H1 (cell line): ENCODE measurements at regions not wholly inside any gene's neighbourhood (a gene's known extent, or its start where the extent isn't known, plus 50 kb on each side); places are given as distances from the start of the nearest gene placed in this dataset.

Experiments
- CTCF ChIA-PET: fragments of 300-600 bp; sonication (Branson Sonifier 250); formaldehyde crosslinking; loops from one replicate; lab custom pipeline; 2021; ENCODE audit not compliant: partially characterized antibody; lab: Charles Lee
- POLR2A ChIA-PET: fragments of 300-600 bp; sonication (Branson Sonifier 250); formaldehyde crosslinking; loops from one replicate; lab custom pipeline; 2021; ENCODE audit warnings: inconsistent platforms; ENCODE audit not compliant: partially characterized antibody; lab: Charles Lee
- DNase-seq, 2 experiments: peaks; one replicate each; pipeline versions ENCODE4 v3.0.0 to v3.0.0-alpha.2; 2010 to 2022; ENCODE audit warnings: low spot score in 2 of 2, low read depth in 1 of 2, mixed read lengths in 1 of 2
- FAIRE-seq: peaks from 2 replicates; lab custom pipeline; 2011; peaks lifted over from hg19 to GRCh38; lab: Jason Lieb, UNC
- H2AFZ ChIP-seq: 2 replicates; pipeline ENCODE4 v1.8.1; 2012; ENCODE audit warnings: low read length, inconsistent platforms
- H2AK5ac ChIP-seq: 2 replicates; pipeline ENCODE4 v1.6.1; 2013; ENCODE audit warnings: low read depth, low read length
- H2BK120ac ChIP-seq: replicated peaks from 2 replicates; pipeline ENCODE3; 2013; ENCODE audit warnings: low read depth, low read length, inconsistent platforms
- H2BK12ac ChIP-seq: 2 replicates; pipeline ENCODE4 v1.6.1; 2013; ENCODE audit warnings: low read depth, low read length
- H2BK15ac ChIP-seq: 2 replicates; pipeline ENCODE4 v1.6.1; 2013; ENCODE audit warnings: low read length
- H2BK20ac ChIP-seq: 2 replicates; pipeline ENCODE4 v1.6.1; 2013; ENCODE audit warnings: low read length
- H2BK5ac ChIP-seq: 2 replicates; pipeline ENCODE4 v1.6.1; 2013; ENCODE audit warnings: low read depth, low read length
- H3K14ac ChIP-seq: 2 replicates; pipeline ENCODE4 v1.6.1; 2013; ENCODE audit warnings: inconsistent platforms; ENCODE audit not compliant: insufficient read length
- H3K18ac ChIP-seq: 2 replicates; pipeline ENCODE4 v1.6.1; 2013; ENCODE audit warnings: low read length; ENCODE audit errors: extremely low read depth
- H3K23ac ChIP-seq: 2 replicates; pipeline ENCODE4 v1.6.1; 2013; ENCODE audit warnings: inconsistent platforms; ENCODE audit not compliant: insufficient read length
- H3K23me2 ChIP-seq: 2 replicates; pipeline ENCODE4 v1.6.1; 2013; ENCODE audit warnings: low read depth, low read length
- H3K27ac ChIP-seq: 2 replicates; pipeline ENCODE4 v1.6.1; 2011; ENCODE audit warnings: low read depth, low read length, inconsistent platforms
- H3K27me3 ChIP-seq, 4 experiments: replicated peaks in 1 of 4; 1 replicate in 1 of 4; 2 replicates in 3 of 4; pipeline versions ENCODE4 v1.6.1 to v1.8.1; 2011 to 2013; ENCODE audit warnings: low read length in 3 of 4, mild to moderate bottlenecking in 3 of 4, inconsistent platforms in 2 of 4, mixed read lengths in 2 of 4, moderate library complexity in 1 of 4; ENCODE audit not compliant: control insufficient read depth in 3 of 4, insufficient read depth in 3 of 4; ENCODE audit errors: extremely low read depth in 1 of 4
- H3K36me3 ChIP-seq, 4 experiments: 2 replicates each; pipeline versions ENCODE4 v1.6.1 to v1.8.1; 2011 to 2013; ENCODE audit warnings: mild to moderate bottlenecking in 4 of 4, low read length in 3 of 4, moderate library complexity in 2 of 4, control low read depth in 1 of 4, inconsistent platforms in 1 of 4; ENCODE audit not compliant: insufficient read depth in 4 of 4, control insufficient read depth in 2 of 4
- H3K4ac ChIP-seq: replicated peaks from 2 replicates; pipeline ENCODE3; 2013; ENCODE audit warnings: low read length, low read depth, mixed read lengths, inconsistent platforms; ENCODE audit not compliant: insufficient read length
- H3K4me1 ChIP-seq, 4 experiments: replicated peaks in 1 of 4; 1 replicate in 1 of 4; 2 replicates in 3 of 4; pipeline versions ENCODE4 v1.6.1 to v1.8.1; 2011 to 2013; ENCODE audit warnings: low read length in 3 of 4, inconsistent platforms in 2 of 4, mixed read lengths in 1 of 4; ENCODE audit not compliant: insufficient read depth in 4 of 4, control insufficient read depth in 3 of 4
- H3K4me2 ChIP-seq, 2 experiments: 2 replicates each; pipeline versions ENCODE4 v1.6.1 to v1.8.1; 2011 to 2013; ENCODE audit warnings: low read depth in 2 of 2, low read length in 2 of 2, control low read depth in 1 of 2, inconsistent platforms in 1 of 2, mild to moderate bottlenecking in 1 of 2; ENCODE audit not compliant: insufficient read depth in 1 of 2
- H3K4me3 ChIP-seq, 4 experiments: fragments of 200-600, 300-600 bp in 1 of 4; sonication (generic), shearing (Covaris generic), sonication (Bioruptor Twin) in 1 of 4; 2 replicates each; pipeline versions ENCODE4 v1.5.1 to v1.8.1; 2011 to 2016; ENCODE audit warnings: low read length in 4 of 4, low read depth in 3 of 4, control low read depth in 2 of 4, inconsistent platforms in 2 of 4, mild to moderate bottlenecking in 2 of 4, mixed read lengths in 1 of 4, moderate library complexity in 1 of 4; ENCODE audit not compliant: insufficient read depth in 2 of 4; ENCODE audit errors: extremely low read depth in 1 of 4
- H3K56ac ChIP-seq: replicated peaks from 2 replicates; pipeline ENCODE3; 2013; ENCODE audit warnings: low read depth, mild to moderate bottlenecking, mixed read lengths, low read length, inconsistent platforms; ENCODE audit not compliant: insufficient read length
- H3K79me1 ChIP-seq: 2 replicates; pipeline ENCODE4 v1.6.1; 2013; ENCODE audit warnings: low read depth, low read length, control low read depth
- H3K79me2 ChIP-seq, 2 experiments: 2 replicates each; pipeline versions ENCODE4 v1.6.1 to v1.8.1; 2012 to 2013; ENCODE audit warnings: low read length in 2 of 2, mild to moderate bottlenecking in 2 of 2, inconsistent platforms in 1 of 2; ENCODE audit not compliant: insufficient read depth in 2 of 2, control insufficient read depth in 1 of 2
- H3K9ac ChIP-seq, 4 experiments: replicated peaks in 1 of 4; 1 replicate in 1 of 4; 2 replicates in 3 of 4; pipeline versions ENCODE4 v1.6.1 to v1.8.1; 2011 to 2013; ENCODE audit warnings: low read depth in 3 of 4, low read length in 3 of 4, control low read depth in 2 of 4, mild to moderate bottlenecking in 2 of 4, moderate library complexity in 2 of 4, inconsistent platforms in 1 of 4; ENCODE audit errors: extremely low read depth in 1 of 4
- H3K9me3 ChIP-seq, 2 experiments: 2 replicates each; pipeline versions ENCODE4 v1.6.1 to v1.8.1; 2012 to 2013; ENCODE audit warnings: mild to moderate bottlenecking in 2 of 2, moderate library complexity in 2 of 2, control low read depth in 1 of 2, inconsistent platforms in 1 of 2, low read depth in 1 of 2, low read length in 1 of 2, mixed read lengths in 1 of 2; ENCODE audit not compliant: insufficient read depth in 2 of 2
- H4K20me1 ChIP-seq, 2 experiments: replicated peaks in 1 of 2; 2 replicates each; pipeline versions ENCODE3 to v1.8.1; 2011 to 2013; ENCODE audit warnings: inconsistent platforms in 2 of 2, low read length in 2 of 2, mild to moderate bottlenecking in 1 of 2; ENCODE audit not compliant: insufficient read depth in 2 of 2, control insufficient read depth in 1 of 2
- H4K5ac ChIP-seq: 2 replicates; pipeline ENCODE4 v1.6.1; 2013; ENCODE audit warnings: low read length, low read depth, mixed read lengths, inconsistent platforms; ENCODE audit not compliant: insufficient read length
- H4K8ac ChIP-seq: 2 replicates; pipeline ENCODE4 v1.8.0; 2013; ENCODE audit warnings: mild to moderate bottlenecking, moderate library complexity, low read length, inconsistent platforms; ENCODE audit not compliant: insufficient read depth; ENCODE audit errors: extremely low read depth
- H4K91ac ChIP-seq: replicated peaks from 2 replicates; pipeline ENCODE3; 2013; ENCODE audit warnings: low read length, mixed read lengths, inconsistent platforms; ENCODE audit not compliant: insufficient read length
- ASH2L ChIP-seq: fragments of 200-600, 300-600 bp; sonication (generic); IDR thresholded peaks from one replicate; pipeline ENCODE4 v1.7.1; 2017; ENCODE audit warnings: low read length
- CBX5 ChIP-seq: fragments of 300-800, 300-1000 bp; sonication (generic); IDR thresholded peaks from 2 replicates; pipeline ENCODE4 v1.7.1; 2016; ENCODE audit warnings: antibody characterized with exemption, low read length, low read depth
- CEBPB ChIP-seq: IDR thresholded peaks from 2 replicates; pipeline ENCODE4 v1.6.1; 2012; ENCODE audit warnings: low read depth, low read length
- CHD2 ChIP-seq: IDR thresholded peaks from 2 replicates; pipeline ENCODE4 v1.6.1; 2012; ENCODE audit warnings: low read length, improper control_type of control experiment
- EP300 ChIP-seq, 2 experiments: IDR thresholded peaks; 1 replicate in 1 of 2; 2 replicates in 1 of 2; pipeline ENCODE4 v1.6.1; 2011 to 2012; ENCODE audit warnings: low read depth in 2 of 2, low read length in 2 of 2, mild to moderate bottlenecking in 2 of 2, borderline replicate concordance in 1 of 2, inconsistent platforms in 1 of 2, moderate library complexity in 1 of 2
- HDAC2 ChIP-seq, 2 experiments: fragments of 300-600 bp in 1 of 2; sonication (generic) in 1 of 2; IDR thresholded peaks; 2 replicates each; pipeline ENCODE4 v1.6.1; 2011 to 2012; ENCODE audit warnings: low read depth in 2 of 2, low read length in 2 of 2, mild to moderate bottlenecking in 2 of 2, moderate library complexity in 2 of 2, borderline replicate concordance in 1 of 2, inconsistent platforms in 1 of 2
- NRF1 ChIP-seq: IDR thresholded peaks from 2 replicates; pipeline ENCODE4 v1.6.1; 2011; ENCODE audit warnings: mild to moderate bottlenecking, low read depth, low read length, improper control_type of control experiment
- POLR2A ChIP-seq, 2 experiments: IDR thresholded peaks; 1 replicate in 1 of 2; 2 replicates in 1 of 2; pipeline ENCODE4 v1.6.1; 2011; ENCODE audit warnings: low read depth in 2 of 2, low read length in 2 of 2, mild to moderate bottlenecking in 2 of 2; ENCODE audit errors: control extremely low read depth in 1 of 2
- POLR2AphosphoS5 ChIP-seq: IDR thresholded peaks from 2 replicates; pipeline ENCODE4 v1.6.1; 2011; ENCODE audit warnings: low read depth, low read length
- RBBP5 ChIP-seq: IDR thresholded peaks from 2 replicates; pipeline ENCODE4 v1.7.1; 2012; ENCODE audit warnings: low read depth, mild to moderate bottlenecking, inconsistent platforms, low read length, moderate library complexity, borderline replicate concordance
- RXRA ChIP-seq: IDR thresholded peaks from 2 replicates; pipeline ENCODE4 v1.6.1; 2011; ENCODE audit warnings: low read depth, mild to moderate bottlenecking, low read length, moderate library complexity; ENCODE audit not compliant: insufficient read depth
- SAP30 ChIP-seq: fragments of 300-600 bp; sonication (generic); IDR thresholded peaks from 2 replicates; pipeline ENCODE4 v1.7.1; 2012; ENCODE audit warnings: low read length, moderate library complexity, mild to moderate bottlenecking, inconsistent platforms; ENCODE audit not compliant: insufficient read depth, insufficient replicate concordance
- SUZ12 ChIP-seq: fragments of 200-600 bp; sonication (generic); IDR thresholded peaks from 2 replicates; pipeline ENCODE4 v1.6.1; 2012; ENCODE audit warnings: mild to moderate bottlenecking, inconsistent platforms, low read length, moderate library complexity, mixed read lengths
- TBP ChIP-seq: IDR thresholded peaks from 2 replicates; pipeline ENCODE4 v1.6.1; 2011; ENCODE audit warnings: low read depth, low read length, improper control_type of control experiment
- TEAD4 ChIP-seq: IDR thresholded peaks from 2 replicates; pipeline ENCODE4 v1.6.1; 2012; ENCODE audit warnings: low read depth, low read length, inconsistent platforms, mixed read lengths
- WGBS, 2 experiments: shearing (Covaris generic) in 1 of 2; methylation state at CpG; one replicate each; pipeline versions ENCODE4 v1.1.6 to v1.1.7; 2013 to 2015; ENCODE audit warnings: low lambda C conversion rate in 2 of 2, mixed read lengths in 2 of 2, inconsistent platforms in 1 of 2, low coverage in 1 of 2, missing lambda C conversion rate in 1 of 2; ENCODE audit not compliant: insufficient replicate concordance in 2 of 2, insufficient coverage in 1 of 2, insufficient read length in 1 of 2; ENCODE audit errors: extremely low coverage in 1 of 2, missing lambda C conversion rate in 1 of 2; 5-methylcytosine and 5-hydroxymethylcytosine counted together
- TF ChIP-seq, protein P1 (sequence below): IDR thresholded peaks from 2 replicates; pipeline ENCODE4 v1.6.1; 2012; ENCODE audit warnings: inconsistent platforms

DNA sequence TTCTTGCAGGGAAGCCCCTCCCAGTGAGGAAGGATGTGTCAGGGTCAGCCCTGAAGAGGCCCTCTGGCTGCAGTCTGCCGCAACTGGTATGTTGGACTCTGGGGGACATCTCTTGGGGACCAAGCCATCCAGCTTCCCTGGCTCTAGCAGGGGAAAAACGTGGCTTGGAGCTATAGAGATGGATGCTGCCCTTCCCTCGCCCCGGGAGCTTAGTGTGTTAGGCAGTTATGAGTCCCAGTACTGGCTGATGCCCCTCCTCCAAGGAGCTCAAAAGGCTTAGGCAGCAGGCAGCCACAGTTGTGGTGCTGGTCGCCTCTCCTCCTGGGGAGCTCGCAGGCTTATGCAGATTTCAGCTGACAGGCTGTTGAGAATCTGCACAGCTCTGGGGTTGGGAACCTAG is 353.1 kb upstream of the GBE1 start:
- H4K20me1 ChIP-seq: no peaks in the 10 kb centered on the region
- H4K8ac ChIP-seq: peak overlapping the region; percentile 71; the same call in 1 of the 2 replicates
- H2AK5ac ChIP-seq: no peak overlapping the region
- H3K4me1 ChIP-seq: no peaks in the 10 kb centered on the region; a peak in 2 of 7 replicates
- peaks cover 8 to 14% of the 10 kb centered on the region in 2 experiments; a peak in 3 of 4 replicates for H3K9me3 ChIP-seq
- H3K4me2 ChIP-seq: no peak overlapping the region
- ChIA-PET POLR2A (no interaction called here), CTCF (no interaction called here)
- no peak overlapping the region for H2BK20ac ChIP-seq
- no peak overlapping the region for H4K91ac ChIP-seq
- no peak overlapping the region for H3K18ac ChIP-seq
- no peak overlapping the region for H2BK120ac ChIP-seq
- H3K27ac ChIP-seq: no peak overlapping the region
- H2BK5ac ChIP-seq: no peak overlapping the region
- H3K14ac ChIP-seq: no peak overlapping the region
- H3K4ac ChIP-seq: no peak overlapping the region
- H3K56ac ChIP-seq: no peak overlapping the region
- no peak overlapping the region for H3K23ac ChIP-seq
- H3K27me3 ChIP-seq: no peaks in the 10 kb centered on the region
- no peaks in the 10 kb centered on the region for H3K36me3 ChIP-seq
- WGBS, 2 experiments: 86% methylated on average over 6 of the region's 6 CpGs; no CpG with 5 or more reads in 1 of the 2 experiments
- no peaks in the 10 kb centered on the region for H3K23me2 ChIP-seq
- H3K4me3 ChIP-seq: no peak overlapping the region
- no peak overlapping the region for H2BK15ac ChIP-seq
- H2BK12ac ChIP-seq: no peak overlapping the region
- H4K5ac ChIP-seq: no peak overlapping the region
- H3K79me1 ChIP-seq: no peaks in the 10 kb centered on the region
- H2AFZ ChIP-seq: no peak overlapping the region
- no peak overlapping the region for H3K9ac ChIP-seq
- FAIRE-seq (no peak), DNase-seq (no peak)
- no peaks in the 10 kb centered on the region for H3K79me2 ChIP-seq
- TF ChIP-seq TEAD4 (no peak), CHD2 (no peak), SAP30 (no peak), POLR2AphosphoS5 (no peak), CEBPB (no peak), CBX5 (no peak), TBP (no peak), NRF1 (no peak), RXRA (no peak), EP300 (IDR thresholded peaks at IDR 0.05; ENCODE audit: borderline replicate concordance in 1 of 2, low read depth in 2 of 2, low read length in 2 of 2) (no peak), SUZ12 (no peak), POLR2A (IDR thresholded peaks at IDR 0.05; ENCODE audit: control extremely low read depth in 1 of 2, low read depth in 2 of 2, low read length in 2 of 2) (no peak), RBBP5 (no peak), ASH2L (no peak), HDAC2 (IDR thresholded peaks at IDR 0.05; ENCODE audit: borderline replicate concordance in 1 of 2, low read depth in 2 of 2, low read length in 2 of 2) (no peak)
- TF ChIP-seq, protein P1, sequence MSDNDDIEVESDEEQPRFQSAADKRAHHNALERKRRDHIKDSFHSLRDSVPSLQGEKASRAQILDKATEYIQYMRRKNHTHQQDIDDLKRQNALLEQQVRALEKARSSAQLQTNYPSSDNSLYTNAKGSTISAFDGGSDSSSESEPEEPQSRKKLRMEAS: no peak
